C4-2B (cell line): ENCODE measurements at regions not wholly inside any gene's neighbourhood (a gene's known extent, or its start where the extent isn't known, plus 50 kb on each side); places are given as distances from the start of the nearest gene placed in this dataset.

Experiments
- ZFX ChIP-seq: fragments of 450-650 bp; IDR thresholded peaks from 2 replicates; pipeline ENCODE4 v1.6.1; 2017
- TF ChIP-seq, protein P1 (sequence below): fragments of 450-650 bp; conservative IDR thresholded peaks from 2 replicates; pipeline ENCODE4 v1.5.1; 2017; ENCODE audit warnings: mild to moderate bottlenecking

DNA sequence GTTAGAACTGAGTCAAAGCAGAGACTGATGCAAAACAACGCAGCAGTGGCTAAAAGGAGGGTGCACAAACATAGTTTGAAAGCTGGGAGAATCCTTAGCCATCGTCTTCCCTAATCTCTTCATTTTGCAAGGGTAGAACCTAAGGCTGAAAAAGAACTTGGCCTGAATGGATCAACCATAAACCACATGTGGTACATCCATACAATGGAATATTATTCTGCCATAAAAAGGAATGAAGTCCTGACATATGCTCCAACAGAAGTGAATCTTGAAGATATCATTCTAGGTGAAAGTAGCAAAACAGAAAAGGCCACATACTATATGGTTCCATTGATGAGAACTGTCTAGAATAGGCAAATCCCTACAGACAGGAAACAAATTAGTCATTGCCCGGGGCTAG, 330.3 kb upstream of the NPVF start:
- TF ChIP-seq, protein P1, sequence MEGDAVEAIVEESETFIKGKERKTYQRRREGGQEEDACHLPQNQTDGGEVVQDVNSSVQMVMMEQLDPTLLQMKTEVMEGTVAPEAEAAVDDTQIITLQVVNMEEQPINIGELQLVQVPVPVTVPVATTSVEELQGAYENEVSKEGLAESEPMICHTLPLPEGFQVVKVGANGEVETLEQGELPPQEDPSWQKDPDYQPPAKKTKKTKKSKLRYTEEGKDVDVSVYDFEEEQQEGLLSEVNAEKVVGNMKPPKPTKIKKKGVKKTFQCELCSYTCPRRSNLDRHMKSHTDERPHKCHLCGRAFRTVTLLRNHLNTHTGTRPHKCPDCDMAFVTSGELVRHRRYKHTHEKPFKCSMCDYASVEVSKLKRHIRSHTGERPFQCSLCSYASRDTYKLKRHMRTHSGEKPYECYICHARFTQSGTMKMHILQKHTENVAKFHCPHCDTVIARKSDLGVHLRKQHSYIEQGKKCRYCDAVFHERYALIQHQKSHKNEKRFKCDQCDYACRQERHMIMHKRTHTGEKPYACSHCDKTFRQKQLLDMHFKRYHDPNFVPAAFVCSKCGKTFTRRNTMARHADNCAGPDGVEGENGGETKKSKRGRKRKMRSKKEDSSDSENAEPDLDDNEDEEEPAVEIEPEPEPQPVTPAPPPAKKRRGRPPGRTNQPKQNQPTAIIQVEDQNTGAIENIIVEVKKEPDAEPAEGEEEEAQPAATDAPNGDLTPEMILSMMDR, result no peak
- no peak for TF ChIP-seq ZFX
